Naive B cell (primary cell): ENCODE measurements at regions not wholly inside any gene's neighbourhood (a gene's known extent, or its start where the extent isn't known, plus 50 kb on each side); places are given as distances from the start of the nearest gene placed in this dataset.

Experiments used
- ATAC-seq, 2 donors: fragments of 150-1000 bp; cut with Tn5 transposase; 2 replicates each; pipeline ENCODE4 v1.10.0; 2021; ENCODE audit warnings: low read depth in 2 of 2, mild to moderate bottlenecking in 2 of 2, moderate library complexity in 2 of 2
- DNase-seq: peaks from one replicate; pipeline ENCODE4 v3.0.0; 2022
- H3K27ac Mint-ChIP-seq, 6 donors: one replicate each; pipeline ENCODE4 v1.8.0; 2020 to 2022; ENCODE audit warnings: mild to moderate bottlenecking in 6 of 6, mixed read lengths in 6 of 6, moderate library complexity in 5 of 6, inconsistent platforms in 2 of 6
- H3K27me3 Mint-ChIP-seq, 3 donors: one replicate each; pipeline ENCODE4 v1.8.0; 2021 to 2022; ENCODE audit warnings: mixed read lengths in 3 of 3, mild to moderate bottlenecking in 1 of 3
- H3K36me3 Mint-ChIP-seq, 2 donors: one replicate each; pipeline ENCODE4 v1.8.0; 2020 to 2022; ENCODE audit warnings: mixed read lengths in 2 of 2, inconsistent platforms in 1 of 2, mild to moderate bottlenecking in 1 of 2
- H3K4me1 Mint-ChIP-seq, 3 donors: one replicate each; pipeline ENCODE4 v1.8.0; 2020 to 2022; ENCODE audit warnings: mixed read lengths in 3 of 3, inconsistent platforms in 1 of 3, mild to moderate bottlenecking in 1 of 3, moderate library complexity in 1 of 3
- H3K4me3 Mint-ChIP-seq, 8 donors: one replicate each; pipeline ENCODE4 v1.8.0; 2020 to 2022; ENCODE audit warnings: mild to moderate bottlenecking in 8 of 8, mixed read lengths in 8 of 8, moderate library complexity in 8 of 8, inconsistent platforms in 2 of 8
- H3K9me3 Mint-ChIP-seq, 7 donors: one replicate each; pipeline ENCODE4 v1.8.0; 2020 to 2022; ENCODE audit warnings: mixed read lengths in 7 of 7, mild to moderate bottlenecking in 5 of 7, inconsistent platforms in 2 of 7, moderate library complexity in 1 of 7

DNA sequence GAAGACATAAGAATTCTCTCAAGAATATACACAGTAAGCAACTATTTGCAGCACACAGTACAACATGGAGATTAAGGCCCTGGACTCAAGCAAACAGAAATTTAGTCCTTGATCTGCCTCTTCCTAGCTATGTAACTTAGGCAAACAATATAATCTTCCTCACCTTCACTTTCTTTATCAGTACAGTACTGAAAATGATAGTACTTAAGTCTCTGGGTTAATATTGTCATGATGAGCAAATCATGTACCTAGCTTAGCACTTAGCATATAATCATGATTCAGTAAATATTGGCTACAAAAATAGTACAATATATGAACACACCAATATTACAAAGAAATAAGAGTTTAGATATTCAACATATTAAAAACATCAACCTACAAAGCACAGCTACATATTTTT is 320.5 kb downstream of the HACE1 start:
- DNase-seq (no peak), ATAC-seq (no peak)
- H3K36me3 Mint-ChIP-seq = no peaks in the 10 kb centered on the region
- H3K27ac Mint-ChIP-seq = no peak overlapping the region
- H3K4me3 Mint-ChIP-seq = no peak overlapping the region
- H3K27me3 Mint-ChIP-seq = peaks cover 0 to 4% (median 3%) of the 10 kb centered on the region in 3 donors
- H3K9me3 Mint-ChIP-seq = no peaks in the 10 kb centered on the region
- H3K4me1 Mint-ChIP-seq = no peaks in the 10 kb centered on the region

DNA sequence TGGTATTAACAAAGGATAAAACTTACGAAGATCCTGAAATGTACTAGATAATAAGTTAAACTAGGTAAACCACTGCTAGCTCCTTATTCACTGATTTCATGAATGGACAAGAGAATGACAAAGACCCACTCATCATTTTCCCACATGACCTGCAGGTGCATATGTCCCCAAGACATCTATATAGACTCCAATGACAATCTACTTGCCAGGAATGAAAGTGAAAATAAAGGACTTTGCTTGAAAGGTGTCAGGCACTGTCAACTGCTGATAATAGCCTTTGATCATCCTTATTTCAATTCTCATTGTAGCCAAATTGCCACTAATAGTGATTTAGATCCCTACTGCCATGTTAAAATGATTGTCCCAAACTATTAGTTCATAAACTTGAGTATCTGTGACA is 321.8 kb downstream of the HACE1 start:
- no peak overlapping the region for H3K27ac Mint-ChIP-seq
- ATAC-seq (no peak), DNase-seq (no peak)
- H3K9me3 Mint-ChIP-seq = no peaks in the 10 kb centered on the region
- no peaks in the 10 kb centered on the region for H3K36me3 Mint-ChIP-seq
- no peak overlapping the region for H3K4me3 Mint-ChIP-seq
- H3K4me1 Mint-ChIP-seq = no peaks in the 10 kb centered on the region
- peaks cover 0 to 9% (median 4%) of the 10 kb centered on the region in 3 donors for H3K27me3 Mint-ChIP-seq

DNA sequence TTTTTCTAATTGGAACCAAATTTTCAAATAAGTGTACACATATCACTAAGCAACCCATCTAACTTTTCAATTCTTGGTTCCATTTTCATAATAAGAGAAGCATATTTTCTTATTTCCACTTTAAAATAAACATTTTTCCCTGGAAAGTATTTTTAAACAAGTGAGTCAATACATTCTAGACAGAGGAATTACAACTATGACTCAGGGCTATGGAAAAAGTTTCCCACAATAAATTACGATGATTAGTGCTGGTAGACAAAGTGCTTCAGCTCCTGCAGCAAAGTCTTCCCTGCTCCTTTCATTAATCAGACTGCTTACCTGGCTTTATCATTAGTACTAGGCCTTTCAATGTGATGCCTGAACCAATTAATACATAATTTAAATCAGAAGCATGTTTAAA is 322.5 kb downstream of the HACE1 start:
- no peak overlapping the region for H3K27ac Mint-ChIP-seq
- no peak overlapping the region for H3K4me3 Mint-ChIP-seq
- no peaks in the 10 kb centered on the region for H3K36me3 Mint-ChIP-seq
- no peak for DNase-seq
- no peaks in the 10 kb centered on the region for H3K9me3 Mint-ChIP-seq
- no peak for ATAC-seq
- no peaks in the 10 kb centered on the region for H3K4me1 Mint-ChIP-seq
- H3K27me3 Mint-ChIP-seq = peaks cover 0 to 9% (median 4%) of the 10 kb centered on the region in 3 donors

- H3K4me3 Mint-ChIP-seq = no peak overlapping the region
- ATAC-seq (no peak), DNase-seq (no peak)
- H3K9me3 Mint-ChIP-seq = no peaks in the 10 kb centered on the region
- no peaks in the 10 kb centered on the region for H3K4me1 Mint-ChIP-seq
- no peak overlapping the region for H3K27ac Mint-ChIP-seq
- H3K27me3 Mint-ChIP-seq = peaks cover 3 to 14% (median 4%) of the 10 kb centered on the region in 3 donors
- H3K36me3 Mint-ChIP-seq = no peaks in the 10 kb centered on the region
Measured at GRCh38 chr6:104532462-104532861, 327.3 kb downstream of the HACE1 start.

GRCh38 chr6:104531646-104532045 is 328.1 kb downstream of the HACE1 start:
- no peak for DNase-seq
- ATAC-seq = no peak
- Mint-ChIP-seq H3K36me3 (no peaks in the 10 kb centered on the region), H3K27me3 (peaks cover 4 to 22% (median 7%) of the 10 kb centered on the region in 3 donors), H3K27ac (no peak overlapping the region), H3K9me3 (no peaks in the 10 kb centered on the region), H3K4me3 (no peak overlapping the region), H3K4me1 (no peaks in the 10 kb centered on the region)

DNA sequence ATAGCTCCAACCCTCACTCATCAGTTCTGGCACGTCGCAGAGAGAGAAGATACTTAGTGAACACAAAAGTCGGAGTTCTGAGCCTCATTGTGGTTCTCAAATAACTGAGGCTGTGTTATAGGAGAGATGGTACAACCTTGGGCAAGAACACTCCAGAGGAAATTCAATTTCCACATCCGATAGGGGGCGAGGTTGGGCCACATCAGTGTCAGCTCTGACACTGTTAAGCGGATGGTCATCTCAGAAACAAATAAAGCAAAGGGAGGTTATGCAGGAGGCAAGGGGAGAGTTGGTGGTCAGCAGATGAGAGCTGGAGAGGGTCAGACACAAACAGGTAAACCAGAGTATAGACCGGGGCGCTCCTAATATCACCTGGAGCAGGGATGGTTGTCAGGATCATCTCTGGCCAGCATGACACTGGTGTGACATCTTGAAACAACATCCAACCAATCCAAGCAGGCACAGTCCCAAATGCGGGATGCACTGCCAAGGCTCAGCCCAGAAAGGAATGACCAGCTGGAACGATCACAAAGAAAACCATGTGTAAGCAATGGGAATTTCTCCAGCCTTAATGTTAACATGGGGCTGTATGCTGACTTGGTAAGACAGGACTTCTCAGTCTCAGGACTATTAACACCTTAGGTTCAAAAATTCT is 331.8 kb downstream of the HACE1 start:
- Mint-ChIP-seq H3K9me3 (no peaks in the 10 kb centered on the region), H3K4me3 (no peak overlapping the region), H3K27ac (no peak overlapping the region), H3K36me3 (no peaks in the 10 kb centered on the region), H3K27me3 (peaks cover 0 to 13% (median 12%) of the 10 kb centered on the region in 3 donors), H3K4me1 (peaks cover 0 to 5% (median 4%) of the 10 kb centered on the region in 3 donors)
- no peak for DNase-seq
- no peak for ATAC-seq

DNA sequence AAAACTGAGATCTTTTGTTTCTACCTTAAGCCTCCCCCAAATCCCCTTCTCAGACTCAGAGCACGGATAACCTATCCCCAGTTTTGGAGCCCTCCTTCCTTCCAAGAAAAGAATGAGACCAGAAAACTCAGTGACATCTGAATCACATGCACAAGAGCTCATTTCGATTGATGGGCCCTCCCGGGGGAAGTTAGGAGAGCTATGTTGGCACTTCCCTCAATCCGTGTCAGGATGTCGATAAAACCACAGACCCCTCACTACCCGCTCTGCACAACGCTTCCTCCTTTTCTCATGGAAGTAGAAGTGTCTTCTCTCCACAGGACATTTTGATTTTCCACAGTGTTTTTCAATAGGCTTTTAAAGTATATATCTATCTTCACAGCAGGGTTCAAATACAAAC is 332.4 kb downstream of the HACE1 start:
- no peaks in the 10 kb centered on the region for H3K36me3 Mint-ChIP-seq

DNA sequence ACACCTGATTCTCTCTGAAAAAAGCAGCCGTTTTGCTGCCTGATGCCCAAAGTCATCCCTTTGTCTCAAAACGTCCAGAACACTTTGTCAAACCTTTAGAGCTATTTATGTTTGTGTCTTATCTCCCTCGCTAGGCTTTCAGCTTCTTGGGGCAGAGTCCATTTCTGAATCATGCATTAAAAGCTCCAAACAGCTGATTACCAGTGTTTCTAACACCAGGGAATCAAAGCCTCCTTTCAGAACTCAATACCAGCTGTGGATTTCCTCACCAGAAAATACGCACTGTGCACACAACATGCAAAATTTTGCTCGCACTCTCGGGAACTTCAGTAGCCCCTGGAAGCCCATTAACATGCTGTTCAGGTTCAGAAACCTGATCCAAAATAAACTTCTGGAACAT is 333.3 kb downstream of the HACE1 start:
- no peak for DNase-seq
- Mint-ChIP-seq H3K4me3 (no peak overlapping the region), H3K9me3 (no peaks in the 10 kb centered on the region), H3K27me3 (peaks cover 0 to 13% (median 12%) of the 10 kb centered on the region in 3 donors), H3K27ac (no peak overlapping the region), H3K36me3 (no peaks in the 10 kb centered on the region), H3K4me1 (peaks cover 0 to 5% (median 4%) of the 10 kb centered on the region in 3 donors)
- ATAC-seq = no peak

More for the DNA sequence above, 332.4 kb downstream of the HACE1 start:
- Mint-ChIP-seq H3K27me3 (peaks cover 0 to 13% (median 12%) of the 10 kb centered on the region in 3 donors), H3K27ac (no peak overlapping the region), H3K9me3 (no peaks in the 10 kb centered on the region), H3K4me3 (no peak overlapping the region), H3K4me1 (peaks cover 0 to 5% (median 4%) of the 10 kb centered on the region in 3 donors)
- no peak for ATAC-seq
- no peak for DNase-seq

GRCh38 chr6:104525677-104526322 is 333.9 kb downstream of the HACE1 start:
- Mint-ChIP-seq H3K9me3 (no peaks in the 10 kb centered on the region), H3K36me3 (no peaks in the 10 kb centered on the region), H3K27me3 (peaks cover 0 to 13% (median 12%) of the 10 kb centered on the region in 3 donors), H3K27ac (peak overlapping the region in 1 of 6 donors; percentile 51), H3K4me1 (peaks cover 0 to 5% (median 4%) of the 10 kb centered on the region in 3 donors), H3K4me3 (peak overlapping the region in 7 of 8 donors; percentile 29 to 73 (median 53))
- ATAC-seq (peak; percentile 76 to 90), DNase-seq (peak; percentile 48)

DNA sequence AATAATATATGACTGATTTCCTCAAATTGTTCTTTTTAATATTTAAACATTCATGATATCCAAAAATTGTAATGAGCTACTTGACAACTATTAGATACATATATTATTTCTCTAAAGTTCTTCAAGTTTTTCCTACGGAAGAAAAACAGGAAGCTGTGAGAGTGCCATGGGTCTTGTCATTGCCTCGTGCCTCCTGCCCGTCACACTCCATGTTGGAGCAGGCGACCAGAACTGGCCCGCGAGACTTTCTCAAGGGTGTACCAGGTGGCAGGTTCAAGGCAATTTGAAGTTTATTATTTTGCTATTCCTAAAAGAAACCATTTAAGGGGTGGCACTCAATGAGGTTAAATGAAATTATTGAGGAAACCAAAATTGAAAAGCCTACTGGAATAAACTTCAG is 337.2 kb downstream of the HACE1 start:
- Mint-ChIP-seq H3K27ac (no peak overlapping the region), H3K9me3 (no peaks in the 10 kb centered on the region), H3K4me3 (no peak overlapping the region), H3K27me3 (peaks cover 5 to 13% (median 9%) of the 10 kb centered on the region in 3 donors), H3K36me3 (no peaks in the 10 kb centered on the region), H3K4me1 (peaks cover 0 to 5% (median 4%) of the 10 kb centered on the region in 3 donors)
- DNase-seq = no peak
- ATAC-seq = no peak

DNA sequence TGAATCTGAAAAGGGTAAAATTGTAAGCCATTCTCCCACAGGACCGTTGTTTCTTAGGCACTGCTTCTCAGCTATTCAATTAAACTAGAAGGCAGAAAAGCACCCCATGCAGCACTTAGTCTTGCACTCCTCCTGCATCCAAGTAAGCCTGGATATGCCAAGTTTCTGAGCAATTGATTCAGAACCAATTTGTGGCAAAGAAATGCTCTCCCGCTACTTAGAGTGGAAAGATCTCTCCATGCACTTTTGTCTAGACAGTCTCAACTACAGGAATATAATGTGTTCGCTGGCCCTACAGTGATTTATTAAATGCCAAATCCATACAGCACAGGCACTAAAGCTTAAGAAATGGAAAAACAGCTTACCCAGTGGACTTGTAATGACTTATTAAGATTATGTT is 338.5 kb downstream of the HACE1 start:
- H3K27ac Mint-ChIP-seq = no peak overlapping the region
- H3K36me3 Mint-ChIP-seq = no peaks in the 10 kb centered on the region
- peaks cover 0 to 8% (median 5%) of the 10 kb centered on the region in 3 donors for H3K27me3 Mint-ChIP-seq

GRCh38 chr6:104519566-104519965 is 340.2 kb downstream of the HACE1 start:
- no peaks in the 10 kb centered on the region for H3K4me1 Mint-ChIP-seq
- DNase-seq (no peak), ATAC-seq (no peak)
- H3K27ac Mint-ChIP-seq = no peak overlapping the region
- H3K9me3 Mint-ChIP-seq = no peaks in the 10 kb centered on the region
- no peak overlapping the region for H3K4me3 Mint-ChIP-seq
- no peaks in the 10 kb centered on the region for H3K36me3 Mint-ChIP-seq
- peaks cover 0 to 5% (median 3%) of the 10 kb centered on the region in 3 donors for H3K27me3 Mint-ChIP-seq

More for the DNA sequence above, 338.5 kb downstream of the HACE1 start:
- H3K9me3 Mint-ChIP-seq = no peaks in the 10 kb centered on the region
- no peak overlapping the region for H3K4me3 Mint-ChIP-seq
- H3K4me1 Mint-ChIP-seq = peaks cover 0 to 5% (median 4%) of the 10 kb centered on the region in 3 donors
- no peak for DNase-seq
- no peak for ATAC-seq

DNA sequence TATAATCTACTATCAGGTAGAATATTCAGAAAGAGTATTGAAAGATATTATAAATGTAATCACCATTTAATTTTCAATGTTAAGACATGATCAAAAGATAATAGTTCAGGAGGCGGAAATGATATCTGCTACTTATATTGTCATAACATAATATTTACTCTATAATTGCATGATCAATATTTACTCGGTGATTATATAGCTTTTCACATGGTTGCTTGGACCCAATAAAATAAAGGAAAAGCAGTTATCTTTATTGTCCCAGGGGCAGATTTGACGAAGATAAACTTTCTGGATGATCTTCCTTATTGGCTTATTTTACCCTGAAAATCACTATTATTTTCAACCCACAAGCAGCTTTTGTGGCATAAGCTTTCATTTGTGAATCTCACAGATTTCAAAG is 350.4 kb downstream of the HACE1 start:
- Mint-ChIP-seq H3K4me3 (no peak overlapping the region), H3K4me1 (no peaks in the 10 kb centered on the region), H3K27ac (no peak overlapping the region), H3K9me3 (no peaks in the 10 kb centered on the region), H3K27me3 (peaks cover 0 to 15% (median 5%) of the 10 kb centered on the region in 3 donors), H3K36me3 (no peaks in the 10 kb centered on the region)
- ATAC-seq (no peak), DNase-seq (no peak)

GRCh38 chr6:104506429-104506828 is 353.3 kb downstream of the HACE1 start:
- no peaks in the 10 kb centered on the region for H3K9me3 Mint-ChIP-seq
- no peaks in the 10 kb centered on the region for H3K4me1 Mint-ChIP-seq
- H3K4me3 Mint-ChIP-seq = no peak overlapping the region
- DNase-seq (no peak), ATAC-seq (no peak)
- H3K27ac Mint-ChIP-seq = no peak overlapping the region
- H3K36me3 Mint-ChIP-seq = no peaks in the 10 kb centered on the region
- H3K27me3 Mint-ChIP-seq = peaks cover 0 to 15% (median 0%) of the 10 kb centered on the region in 3 donors
